SK-N-SH (cell line): ENCODE measurements at regions not wholly inside any gene's neighbourhood (a gene's known extent, or its start where the extent isn't known, plus 50 kb on each side); places are given as distances from the start of the nearest gene placed in this dataset.

ENCODE experiments used
- CTCF ChIA-PET: fragments of 300-600, 350-600 bp; formaldehyde crosslinking; extraction: SDS; loops from one replicate; lab custom pipeline; 2021; lab: Yijun Ruan, JAX
- POLR2A ChIA-PET: fragments of 350-600 bp; sonication (Branson Sonifier 250); formaldehyde crosslinking; extraction: SDS; loops from one replicate; lab custom pipeline; 2020; ENCODE audit warnings: antibody characterized with exemption, inconsistent platforms; lab: Yijun Ruan, JAX
- DNase-seq: peaks from one replicate; pipeline ENCODE4 v3.0.0; 2012
- H2AFZ ChIP-seq: fragments of 200-600 bp; sonication (generic); 2 replicates; pipeline ENCODE4 v1.8.1; 2016; ENCODE audit warnings: antibody characterized with exemption, mild to moderate bottlenecking, low read depth
- H3F3A ChIP-seq: fragments of 200-600 bp; sonication (generic); replicated peaks from 2 replicates; pipeline ENCODE3; 2016; ENCODE audit warnings: antibody characterized with exemption, mild to moderate bottlenecking; ENCODE audit not compliant: insufficient read depth
- H3K27ac ChIP-seq, 2 experiments: fragments of 200-500 bp in 1 of 2; fragments of 200-600 bp in 1 of 2; sonication (Bioruptor generic) in 1 of 2; sonication (generic), shearing (Covaris generic) in 1 of 2; 2 replicates each; pipeline versions ENCODE4 v1.5.1 to v1.6.1; 2014 to 2016; ENCODE audit warnings: low read depth in 2 of 2, inconsistent platforms in 1 of 2, low read length in 1 of 2, mild to moderate bottlenecking in 1 of 2, mixed read lengths in 1 of 2
- H3K27me3 ChIP-seq: fragments of 200-600 bp; sonication (generic), shearing (Covaris generic); 2 replicates; pipeline ENCODE4 v1.6.1; 2016; ENCODE audit warnings: mixed run types; ENCODE audit not compliant: insufficient read depth
- H3K36me3 ChIP-seq, 2 experiments: fragments of 200-500 bp in 1 of 2; fragments of 200-600 bp in 1 of 2; sonication (Bioruptor generic) in 1 of 2; sonication (generic) in 1 of 2; replicated peaks in 1 of 2; 2 replicates each; pipeline versions ENCODE3 to v1.5.1; 2014 to 2016; ENCODE audit warnings: low read length in 1 of 2, mild to moderate bottlenecking in 1 of 2; ENCODE audit not compliant: insufficient read depth in 2 of 2, control insufficient read depth in 1 of 2
- H3K4me1 ChIP-seq, 2 experiments: fragments of 200-500 bp in 1 of 2; fragments of 200-600 bp in 1 of 2; sonication (Bioruptor generic) in 1 of 2; sonication (generic), shearing (Covaris generic) in 1 of 2; 2 replicates each; pipeline versions ENCODE4 v1.5.1 to v1.6.1; 2014 to 2016; ENCODE audit warnings: low read depth in 1 of 2, low read length in 1 of 2, mixed run types in 1 of 2; ENCODE audit not compliant: insufficient read depth in 2 of 2, control insufficient read depth in 1 of 2
- H3K4me2 ChIP-seq: fragments of 200-600 bp; sonication (generic), shearing (Covaris generic); 2 replicates; pipeline ENCODE4 v1.6.1; 2017; ENCODE audit warnings: mixed run types
- H3K4me3 ChIP-seq, 2 experiments: fragments of 200-500 bp in 1 of 2; fragments of 200-600 bp in 1 of 2; sonication (Bioruptor generic) in 1 of 2; sonication (generic), shearing (Covaris generic) in 1 of 2; 2 replicates each; pipeline versions ENCODE4 v1.5.1 to v1.8.1; 2014 to 2016; ENCODE audit warnings: low read depth in 2 of 2, inconsistent platforms in 1 of 2, low read length in 1 of 2, mild to moderate bottlenecking in 1 of 2, mixed read lengths in 1 of 2, moderate library complexity in 1 of 2
- H3K79me2 ChIP-seq: fragments of 200-600 bp; sonication (generic); 2 replicates; pipeline ENCODE4 v1.8.1; 2017; ENCODE audit warnings: mild to moderate bottlenecking; ENCODE audit not compliant: insufficient read depth
- H3K9ac ChIP-seq: fragments of 200-600 bp; sonication (generic); 2 replicates; pipeline ENCODE4 v1.6.1; 2017; ENCODE audit warnings: mixed run types
- H3K9me2 ChIP-seq: fragments of 200-600 bp; sonication (generic); 2 replicates; pipeline ENCODE4 v1.6.1; 2017; ENCODE audit warnings: mixed run types
- H3K9me3 ChIP-seq: fragments of 200-600 bp; sonication (generic); 2 replicates; pipeline ENCODE4 v1.6.1; 2017; ENCODE audit warnings: mixed run types, mild to moderate bottlenecking, moderate library complexity
- H4K20me1 ChIP-seq: fragments of 200-600 bp; sonication (generic); 2 replicates; pipeline ENCODE4 v1.6.1; 2017; ENCODE audit warnings: mild to moderate bottlenecking, mixed run types; ENCODE audit not compliant: insufficient read depth
- EZH2phosphoT487 ChIP-seq: fragments of 200-600 bp; sonication (generic); IDR thresholded peaks from 2 replicates; pipeline ENCODE4 v1.6.1; 2017; ENCODE audit warnings: low read depth, mixed run types, mild to moderate bottlenecking, antibody characterized with exemption, moderate library complexity, borderline replicate concordance
- FOXJ3 ChIP-seq: sonication (generic); formaldehyde crosslinking; IDR thresholded peaks from 2 replicates; pipeline ENCODE4 v1.5.1; 2020; ENCODE audit warnings: mild to moderate bottlenecking, missing genetic modification reagents
- GABPA ChIP-seq: IDR thresholded peaks from 2 replicates; pipeline ENCODE4 v1.4.0; 2012; ENCODE audit warnings: low read depth, mild to moderate bottlenecking
- MEF2A ChIP-seq: IDR thresholded peaks from 2 replicates; pipeline ENCODE4 v1.4.0; 2012; ENCODE audit warnings: low read depth, borderline replicate concordance
- NFIC ChIP-seq: IDR thresholded peaks from 2 replicates; pipeline ENCODE4 v1.4.0; 2012; ENCODE audit warnings: borderline replicate concordance
- RFX5 ChIP-seq: IDR thresholded peaks from 2 replicates; pipeline ENCODE4 v1.6.1; 2012; ENCODE audit warnings: mild to moderate bottlenecking, improper control_type of control experiment, low read length
- RXRA ChIP-seq: IDR thresholded peaks from 2 replicates; pipeline ENCODE4 v1.4.0; 2012; ENCODE audit warnings: low read depth, mild to moderate bottlenecking, borderline replicate concordance
- USF1 ChIP-seq: IDR thresholded peaks from 2 replicates; pipeline ENCODE4 v1.4.0; 2012; ENCODE audit warnings: low read depth, borderline replicate concordance
- WGBS: methylation state at CpG from one replicate; pipeline ENCODE4 v1.1.6; 2017; ENCODE audit warnings: low lambda C conversion rate; 5-methylcytosine and 5-hydroxymethylcytosine counted together
- TF ChIP-seq, protein P1 (sequence below): IDR thresholded peaks from 2 replicates; pipeline ENCODE4; 2012
- TF ChIP-seq, protein P2 (sequence below): IDR thresholded peaks from 2 replicates; pipeline ENCODE4 v1.4.0; 2012; ENCODE audit warnings: low read depth, borderline replicate concordance

DNA sequence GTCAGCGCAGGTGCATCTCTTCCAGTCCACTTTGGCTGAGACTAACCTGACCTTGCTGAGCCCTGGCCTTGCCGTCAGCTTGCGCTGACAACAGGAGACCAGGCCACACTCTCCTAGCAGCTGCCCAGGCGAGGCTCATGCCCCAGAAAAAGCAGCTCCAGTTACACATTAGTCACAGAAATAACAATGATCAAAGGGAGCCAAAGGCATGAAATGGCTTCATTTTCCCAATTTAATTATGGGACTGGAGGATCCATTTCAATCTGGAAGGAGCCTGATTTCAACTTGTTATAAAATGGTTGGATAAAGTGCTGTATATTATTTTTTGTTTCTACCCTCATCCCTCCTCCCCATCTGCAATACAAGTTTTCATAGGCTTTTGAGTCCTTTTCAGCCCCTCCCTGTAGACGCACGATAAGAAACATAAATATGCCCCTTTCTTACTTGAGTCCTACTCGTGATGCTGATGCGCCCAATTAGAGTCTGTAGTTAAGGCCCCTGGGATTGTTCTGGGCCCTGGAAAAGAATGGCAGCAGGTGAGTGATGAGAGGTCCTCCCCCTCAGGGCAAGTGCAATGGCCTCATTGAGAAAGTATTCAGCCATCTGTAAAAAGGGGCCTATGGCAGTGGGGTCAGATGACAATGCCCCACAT lies 376.0 kb downstream of the C12orf75 start (continued):
- TF ChIP-seq FOXJ3 (CRISPR knock-in tag) (no peak), MEF2A (no peak), NFIC (no peak), GABPA (no peak), RXRA (no peak), USF1 (no peak), RFX5 (no peak), EZH2phosphoT487 (no peak)
- TF ChIP-seq, protein P1, sequence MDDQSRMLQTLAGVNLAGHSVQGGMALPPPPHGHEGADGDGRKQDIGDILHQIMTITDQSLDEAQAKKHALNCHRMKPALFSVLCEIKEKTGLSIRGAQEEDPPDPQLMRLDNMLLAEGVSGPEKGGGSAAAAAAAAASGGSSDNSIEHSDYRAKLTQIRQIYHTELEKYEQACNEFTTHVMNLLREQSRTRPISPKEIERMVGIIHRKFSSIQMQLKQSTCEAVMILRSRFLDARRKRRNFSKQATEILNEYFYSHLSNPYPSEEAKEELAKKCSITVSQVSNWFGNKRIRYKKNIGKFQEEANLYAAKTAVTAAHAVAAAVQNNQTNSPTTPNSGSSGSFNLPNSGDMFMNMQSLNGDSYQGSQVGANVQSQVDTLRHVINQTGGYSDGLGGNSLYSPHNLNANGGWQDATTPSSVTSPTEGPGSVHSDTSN = no peak

DNA sequence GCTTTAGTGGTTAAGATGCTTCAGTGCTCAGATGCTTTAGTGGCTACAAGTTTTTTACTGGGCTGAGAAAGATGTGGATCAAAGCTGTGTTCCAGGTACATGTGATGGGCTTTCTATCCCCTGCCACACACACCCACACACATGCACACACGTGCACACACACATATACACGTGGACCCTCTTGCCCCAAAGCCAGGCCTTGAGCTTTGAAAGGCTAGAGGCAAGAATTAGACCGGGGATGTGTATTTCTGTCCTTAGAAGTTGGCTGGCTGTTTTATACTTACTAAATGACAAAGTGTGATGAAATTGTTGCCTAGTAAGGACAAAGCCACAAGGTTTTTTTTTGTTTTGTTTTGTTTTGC lies 376.5 kb downstream of the C12orf75 start:
- H3K27ac ChIP-seq = no peak overlapping the region
- H3F3A ChIP-seq = peaks cover 3% of the 10 kb centered on the region
- H3K9ac ChIP-seq = no peak overlapping the region
- no peaks in the 10 kb centered on the region for H4K20me1 ChIP-seq
- TF ChIP-seq, protein P2, sequence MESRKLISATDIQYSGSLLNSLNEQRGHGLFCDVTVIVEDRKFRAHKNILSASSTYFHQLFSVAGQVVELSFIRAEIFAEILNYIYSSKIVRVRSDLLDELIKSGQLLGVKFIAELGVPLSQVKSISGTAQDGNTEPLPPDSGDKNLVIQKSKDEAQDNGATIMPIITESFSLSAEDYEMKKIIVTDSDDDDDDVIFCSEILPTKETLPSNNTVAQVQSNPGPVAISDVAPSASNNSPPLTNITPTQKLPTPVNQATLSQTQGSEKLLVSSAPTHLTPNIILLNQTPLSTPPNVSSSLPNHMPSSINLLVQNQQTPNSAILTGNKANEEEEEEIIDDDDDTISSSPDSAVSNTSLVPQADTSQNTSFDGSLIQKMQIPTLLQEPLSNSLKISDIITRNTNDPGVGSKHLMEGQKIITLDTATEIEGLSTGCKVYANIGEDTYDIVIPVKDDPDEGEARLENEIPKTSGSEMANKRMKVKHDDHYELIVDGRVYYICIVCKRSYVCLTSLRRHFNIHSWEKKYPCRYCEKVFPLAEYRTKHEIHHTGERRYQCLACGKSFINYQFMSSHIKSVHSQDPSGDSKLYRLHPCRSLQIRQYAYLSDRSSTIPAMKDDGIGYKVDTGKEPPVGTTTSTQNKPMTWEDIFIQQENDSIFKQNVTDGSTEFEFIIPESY = no peak
- no peak for DNase-seq
- H3K79me2 ChIP-seq = no peaks in the 10 kb centered on the region
- no peaks in the 10 kb centered on the region for H3K9me2 ChIP-seq
- WGBS = 78% methylated on average over 3 of the region's 3 CpGs
- H3K36me3 ChIP-seq = no peaks in the 10 kb centered on the region
- peaks cover 2 to 12% of the 10 kb centered on the region in 2 experiments; a peak in 3 of 4 replicates for H3K4me1 ChIP-seq
- POLR2A ChIA-PET = no interaction called here
- H2AFZ ChIP-seq = no peak overlapping the region
- no peaks in the 10 kb centered on the region for H3K27me3 ChIP-seq
- CTCF ChIA-PET = interaction anchor here (1.1 to 5.6 kb wide), 4 partner anchors 12 to 431 kb away, joined by 3 to 76 read pairs (median 8); partner anchors contain the start of gene NUAK1
- H3K9me3 ChIP-seq = no peaks in the 10 kb centered on the region
- 0 out of 2 replicates have a peak overlapping the region, but pooled peaks have one; percentile 23 for H3K4me2 ChIP-seq
- H3K4me3 ChIP-seq = no peak overlapping the region
